ENCODE measurements at regions not wholly inside any gene's neighbourhood (a gene's known extent, or its start where the extent isn't known, plus 50 kb on each side); places are given as distances from the start of the nearest gene placed in this dataset.

- no peaks in the 10 kb centered on the region for H3K4me1 ChIP-seq
- no peak overlapping the region for H3K4me3 ChIP-seq (replicated peaks in 1 of 3)
- H3K27me3 ChIP-seq: no peaks in the 10 kb centered on the region
- no peak overlapping the region for H3K27ac ChIP-seq
- H3K36me3 ChIP-seq: no peaks in the 10 kb centered on the region
- TF ChIP-seq POLR2A (IDR thresholded peaks at IDR 0.05): no peak
- no peak for TF ChIP-seq CTCF (IDR thresholded peaks at IDR 0.05)
- H3K9me3 ChIP-seq: no peaks in the 10 kb centered on the region
- intact Hi-C loops (cut with DNase I): no loop called here
- WGBS, 2 donors: 85 to 90% methylated on average over 5 of the region's 5 CpGs
- no peak for DNase-seq
Observed at GRCh38 chr2:215729985-215730620, 283.2 kb downstream of the MREG start.

- Histone ChIP-seq H3K36me3 (no peaks in the 10 kb centered on the region), H3K27ac (no peak overlapping the region), H3K4me3 (replicated peaks in 1 of 3) (no peak overlapping the region), H3K9me3 (no peaks in the 10 kb centered on the region), H3K4me1 (no peaks in the 10 kb centered on the region), H3K27me3 (no peaks in the 10 kb centered on the region)
- intact Hi-C loops (cut with DNase I): no loop called here
- 39 to 46% methylated on average over 2 of the region's 2 CpGs for WGBS, 2 donors
- peak in 1 of 2 donors; percentile 9 for DNase-seq
- TF ChIP-seq POLR2A (IDR thresholded peaks at IDR 0.05): no peak
- no peak for TF ChIP-seq CTCF (IDR thresholded peaks at IDR 0.05)
Observed at GRCh38 chr2:215728504-215729065, 284.8 kb downstream of the MREG start.

GRCh38 chr2:215727507-215728503 is 285.5 kb downstream of the MREG start:
- Histone ChIP-seq H3K27ac (no peak overlapping the region), H3K27me3 (no peaks in the 10 kb centered on the region), H3K36me3 (no peaks in the 10 kb centered on the region), H3K4me3 (replicated peaks in 1 of 3) (no peak overlapping the region), H3K4me1 (no peaks in the 10 kb centered on the region), H3K9me3 (no peaks in the 10 kb centered on the region)
- intact Hi-C loops (cut with DNase I): no loop called here
- TF ChIP-seq POLR2A (IDR thresholded peaks at IDR 0.05) (no peak), CTCF (IDR thresholded peaks at IDR 0.05) (no peak)
- DNase-seq: no peak
- 85 to 95% methylated on average over 1 of the region's 1 CpG for WGBS, 2 donors

- Histone ChIP-seq H3K9me3 (no peaks in the 10 kb centered on the region), H3K27me3 (no peaks in the 10 kb centered on the region), H3K4me3 (replicated peaks in 1 of 3) (no peak overlapping the region), H3K36me3 (no peaks in the 10 kb centered on the region), H3K27ac (no peak overlapping the region), H3K4me1 (no peaks in the 10 kb centered on the region)
- intact Hi-C loops (cut with DNase I): no loop called here
- TF ChIP-seq CTCF (IDR thresholded peaks at IDR 0.05): no peak
- no peak for TF ChIP-seq POLR2A (IDR thresholded peaks at IDR 0.05)
- no peak for DNase-seq
- WGBS, 2 donors: 62 to 74% methylated on average over 2 of the region's 2 CpGs
Observed at GRCh38 chr2:215726070-215726469, 287.3 kb downstream of the MREG start.
